AG04449 (cell line): ENCODE measurements at regions not wholly inside any gene's neighbourhood (a gene's known extent, or its start where the extent isn't known, plus 50 kb on each side); places are given as distances from the start of the nearest gene placed in this dataset.
"Not testable (repeated sequence)": the region's sequence is repeated elsewhere in the genome, so short reads cannot be mapped to it uniquely, and the experiment has no call there.

Experiments used
- CTCF ChIA-PET: fragments of 350-600 bp; formaldehyde crosslinking; extraction: SDS; loops from one replicate; lab custom pipeline; 2021; ENCODE audit warnings: antibody characterized with exemption; lab: Yijun Ruan, JAX
- POLR2A ChIA-PET: fragments of 400-600, 350-600 bp; formaldehyde crosslinking; extraction: SDS; loops from one replicate; lab custom pipeline; 2020; ENCODE audit warnings: antibody characterized with exemption, inconsistent platforms; lab: Yijun Ruan, JAX
- DNase-seq: peaks from one replicate; pipeline ENCODE4 v3.0.0-alpha.2; 2010; ENCODE audit warnings: low read depth, low spot score
- H3K4me3 ChIP-seq: 2 replicates; pipeline ENCODE4 v1.5.1; 2011; ENCODE audit warnings: low read depth, mild to moderate bottlenecking, control low read depth, low read length
- CTCF ChIP-seq: IDR thresholded peaks from one replicate; pipeline ENCODE4 v1.5.1; 2011; ENCODE audit warnings: mild to moderate bottlenecking, moderate library complexity, low read length, control low read depth, inconsistent platforms; ENCODE audit not compliant: insufficient read depth; ENCODE audit errors: missing control alignments

DNA sequence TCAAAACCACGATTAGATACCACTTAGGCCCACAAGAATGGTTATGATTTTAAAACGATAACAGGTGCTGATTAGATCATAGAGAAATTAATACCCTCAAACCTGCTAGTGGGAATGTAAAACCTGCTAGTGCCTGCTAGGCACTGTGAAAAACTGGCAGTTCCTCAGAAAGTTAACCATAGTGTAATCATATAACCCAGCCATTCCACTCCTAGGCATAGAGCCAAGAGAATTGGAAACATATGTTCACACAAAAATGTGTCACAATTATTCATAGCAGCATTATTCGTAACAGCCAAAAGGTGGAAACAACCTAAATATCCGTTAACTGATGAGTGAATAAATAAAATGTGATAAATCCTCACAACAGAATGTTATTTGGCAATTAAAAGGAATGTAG lies 122.2 kb upstream of the SYN3 start:
- DNase-seq = no peak
- ChIA-PET CTCF (no interaction called here), POLR2A (no interaction called here)
- no peak overlapping the region for H3K4me3 ChIP-seq
- TF ChIP-seq CTCF = no peak

DNA sequence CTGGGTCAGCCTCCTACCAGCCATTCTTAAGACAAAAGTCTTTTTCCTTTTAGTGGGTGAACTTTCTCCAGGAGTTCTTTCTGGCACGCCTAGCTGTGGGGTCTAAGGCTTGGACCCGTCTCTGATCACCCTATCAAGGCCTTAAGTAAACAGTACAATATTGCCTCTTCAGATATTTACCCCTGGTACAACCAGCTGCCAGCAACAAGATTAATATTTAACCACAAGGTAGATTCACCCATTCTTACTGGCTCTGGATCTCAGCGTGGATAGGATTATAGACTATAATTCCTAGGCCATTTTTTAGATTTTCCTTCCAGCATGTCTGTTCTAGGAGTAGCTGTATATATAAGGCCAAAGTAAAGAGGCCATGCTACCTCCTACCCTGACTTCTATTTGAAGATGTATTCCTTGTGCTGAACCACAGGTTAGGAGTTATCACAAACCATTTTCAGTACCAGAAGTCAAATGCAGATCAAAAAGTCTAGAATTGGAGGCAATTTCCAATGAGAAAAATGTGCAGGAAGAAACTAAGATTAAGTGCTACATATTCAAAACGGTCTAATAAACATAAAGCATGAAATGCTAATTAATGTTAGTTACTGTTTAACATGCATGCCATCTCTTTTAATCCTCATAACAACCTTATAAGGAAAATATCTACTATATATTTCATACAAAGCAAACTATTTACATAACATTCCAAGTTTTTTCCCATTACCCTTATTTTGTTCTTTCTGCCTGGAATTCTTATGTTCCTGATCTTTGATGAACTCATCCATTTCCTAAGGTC lies 110.0 kb upstream of the SYN3 start:
- no peak for TF ChIP-seq CTCF
- POLR2A ChIA-PET = no interaction called here
- CTCF ChIA-PET = no interaction called here
- H3K4me3 ChIP-seq = no peak overlapping the region
- DNase-seq = no peak

DNA sequence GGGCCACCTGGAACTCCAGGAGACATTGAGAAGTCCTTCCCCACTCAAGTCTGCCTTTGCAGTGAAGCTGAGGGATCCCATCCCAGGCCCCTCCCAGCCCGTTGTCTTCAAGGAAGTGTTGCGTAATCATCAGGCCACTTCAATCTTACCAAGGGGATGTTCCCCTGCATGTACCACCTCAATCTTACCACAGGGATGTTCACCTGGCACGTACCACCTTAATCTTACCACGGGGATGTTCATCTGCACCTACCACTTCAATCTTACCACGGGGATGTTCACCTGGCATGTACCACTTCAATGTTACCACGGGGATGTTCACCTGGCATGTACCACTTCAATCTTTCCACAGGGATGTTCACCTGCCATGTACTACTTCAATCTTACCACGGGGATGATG lies 108.0 kb upstream of the SYN3 start:
- TF ChIP-seq CTCF = no peak
- no peak overlapping the region for H3K4me3 ChIP-seq
- POLR2A ChIA-PET = no interaction called here
- DNase-seq = no peak
- CTCF ChIA-PET = no interaction called here

GRCh38 chr22:33163815-33164214 lies 105.6 kb upstream of the SYN3 start:
- POLR2A ChIA-PET = no interaction called here

GRCh38 chr22:33162196-33162595 lies 104.0 kb upstream of the SYN3 start:
- TF ChIP-seq CTCF = no peak
- CTCF ChIA-PET = no interaction called here
- DNase-seq = no peak
- POLR2A ChIA-PET = no interaction called here
- H3K4me3 ChIP-seq = no peak overlapping the region

More at GRCh38 chr22:33163815-33164214, 105.6 kb upstream of the SYN3 start:
- no peak for TF ChIP-seq CTCF
- H3K4me3 ChIP-seq = no peak overlapping the region
- CTCF ChIA-PET = no interaction called here
- no peak for DNase-seq

DNA sequence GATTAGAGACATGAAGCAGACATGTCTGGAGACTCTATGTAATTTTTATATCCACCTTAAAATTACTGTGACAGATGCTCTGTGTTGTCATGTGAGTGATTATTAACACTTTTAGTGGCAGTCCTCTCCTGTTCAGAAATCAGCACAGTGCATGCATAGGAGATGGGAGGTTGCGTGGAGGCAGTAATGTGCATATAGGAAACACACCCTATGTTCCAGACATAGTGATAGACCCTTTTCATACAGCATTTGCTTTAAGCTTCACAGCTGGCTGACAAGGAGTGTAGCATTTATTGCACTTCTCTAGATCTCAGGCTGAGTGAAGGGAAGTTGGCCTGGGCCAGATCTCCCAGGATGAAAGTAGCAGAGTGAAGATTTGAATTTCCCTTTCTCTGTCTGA lies 102.3 kb upstream of the SYN3 start:
- ChIA-PET POLR2A (no interaction called here), CTCF (no interaction called here)
- no peak for DNase-seq
- H3K4me3 ChIP-seq = no peak overlapping the region
- no peak for TF ChIP-seq CTCF

GRCh38 chr22:33154967-33155366 lies 96.8 kb upstream of the SYN3 start:
- H3K4me3 ChIP-seq, CTCF ChIA-PET, DNase-seq, POLR2A ChIA-PET: not testable (repeated sequence)
